ENCODE measurements at regions not wholly inside any gene's neighbourhood (a gene's known extent, or its start where the extent isn't known, plus 50 kb on each side); places are given as distances from the start of the nearest gene placed in this dataset.

- Histone ChIP-seq H4K8ac (replicated peaks; ENCODE audit: insufficient read length, low read depth, low read length) (no peak overlapping the region), H2AK5ac (ENCODE audit: insufficient read length, low read length) (no peak overlapping the region), H3T11ph (ENCODE audit: low read length) (no peak overlapping the region), H2BK15ac (ENCODE audit: low read depth, low read length) (no peak overlapping the region), H3K4me2 (ENCODE audit: insufficient read depth, insufficient read length, low read length) (no peak overlapping the region), H2BK120ac (ENCODE audit: low read depth, low read length, poor library complexity, severe bottlenecking) (no peak overlapping the region), H3K9ac (ENCODE audit: extremely low read depth, insufficient read length, low read length) (no peak overlapping the region), H2BK12ac (ENCODE audit: insufficient read length, low read depth, low read length) (no peak overlapping the region), H3K79me1 (ENCODE audit: insufficient read depth, low read depth, low read length, poor library complexity, severe bottlenecking) (no peaks in the 10 kb centered on the region), H4K91ac (ENCODE audit: insufficient read length, low read depth, low read length) (no peak overlapping the region), H4K20me1 (ENCODE audit: control insufficient read depth, insufficient read depth, insufficient read length) (no peaks in the 10 kb centered on the region), H2BK5ac (ENCODE audit: insufficient read length, low read length) (no peak overlapping the region), H3K27ac (ENCODE audit: insufficient read length, low read depth, low read length) (no peak overlapping the region), H3K56ac (ENCODE audit: insufficient read length, low read depth, low read length) (no peak overlapping the region), H3K79me2 (ENCODE audit: insufficient read depth, low read length) (no peaks in the 10 kb centered on the region), H3K4me1 (ENCODE audit: insufficient read depth, low read length) (no peaks in the 10 kb centered on the region), H4K5ac (ENCODE audit: insufficient read length, low read depth, low read length) (no peak overlapping the region), H3K23me2 (ENCODE audit: insufficient read length, low read depth, low read length, poor library complexity, severe bottlenecking) (no peaks in the 10 kb centered on the region), H3K9me3 (ENCODE audit: control insufficient read depth, low read depth, low read length) (no peaks in the 10 kb centered on the region), H3K23ac (ENCODE audit: insufficient read length, low read depth, low read length) (no peak overlapping the region), H2AFZ (ENCODE audit: low read length) (no peak overlapping the region), H3K18ac (ENCODE audit: insufficient read length, low read depth, low read length) (no peak overlapping the region), H3K27me3 (ENCODE audit: insufficient read depth, low read length) (no peaks in the 10 kb centered on the region), H3K4ac (ENCODE audit: low read depth, low read length) (no peak overlapping the region), H3K14ac (ENCODE audit: insufficient read depth, low read length) (no peak overlapping the region), H2BK20ac (ENCODE audit: low read depth, low read length, poor library complexity, severe bottlenecking) (no peak overlapping the region)
- H3K4me3 Mint-ChIP-seq, result no peak overlapping the region
- no CpG with 5 or more reads among the region's 4 CpGs for WGBS (ENCODE audit: extremely low coverage, insufficient read length, low lambda C conversion rate)
- H3K36me3 Mint-ChIP-seq (ENCODE audit: insufficient read depth in 1 of 3, low read depth in 3 of 3), result peaks cover 0 to 5% (median 0%) of the 10 kb centered on the region in 3 experiments; a peak in 4 of 7 replicates
- H3K27ac Mint-ChIP-seq, result no peak overlapping the region
- no peaks in the 10 kb centered on the region for H3K4me1 Mint-ChIP-seq
- DNase-seq, result no peak
- H3K9me3 Mint-ChIP-seq, result peaks cover 2 to 7% of the 10 kb centered on the region in 2 experiments; a peak in 3 of 5 replicates
- no peaks in the 10 kb centered on the region; the same call in 1 of the 2 replicates for H3K27me3 Mint-ChIP-seq (ENCODE audit: low read depth)
- TF ChIP-seq CTCF (conservative IDR thresholded peaks at IDR 0.05), result no peak
These were observed 347.8 kb upstream of the CNR1 start for GRCh38 chr6:88513920-88514319.

All from H9 (cell line).